Choroid plexus epithelial cell (primary cell): ENCODE measurements at regions not wholly inside any gene's neighbourhood (a gene's known extent, or its start where the extent isn't known, plus 50 kb on each side); places are given as distances from the start of the nearest gene placed in this dataset.

Experiments
- DNase-seq: peaks from one replicate; pipeline ENCODE4 v3.0.0-alpha.2; 2010; ENCODE audit warnings: low read depth
- H3K4me3 ChIP-seq: 2 replicates; pipeline ENCODE4 v1.5.1; 2011; ENCODE audit warnings: low read depth, mild to moderate bottlenecking, control low read depth, low read length, moderate library complexity
- TF ChIP-seq, protein P1 (sequence below): conservative IDR thresholded peaks from 2 replicates; pipeline ENCODE4 v1.5.1; 2011; ENCODE audit warnings: low read depth, mild to moderate bottlenecking, control low read depth, inconsistent platforms, low read length, moderate library complexity

DNA sequence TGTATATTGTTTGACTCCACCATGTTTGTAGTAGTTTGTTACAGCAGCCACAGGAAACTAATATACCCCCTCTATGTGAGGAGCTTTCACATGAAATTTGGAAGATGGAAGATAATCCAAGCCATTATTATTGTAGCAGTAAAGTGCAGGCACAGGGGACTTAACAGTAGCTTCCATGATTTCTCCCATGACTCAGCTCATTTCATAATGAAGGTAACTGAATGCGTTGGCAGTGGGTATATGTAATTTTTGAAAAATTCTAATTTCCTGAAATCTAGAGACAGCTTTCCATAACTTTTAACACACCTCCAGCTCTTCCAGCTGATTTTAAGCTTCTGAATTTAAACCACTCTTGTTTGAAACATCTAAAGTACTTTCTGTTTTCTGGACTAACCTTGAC is 181.2 kb downstream of the NR4A2 start:
- TF ChIP-seq, protein P1, sequence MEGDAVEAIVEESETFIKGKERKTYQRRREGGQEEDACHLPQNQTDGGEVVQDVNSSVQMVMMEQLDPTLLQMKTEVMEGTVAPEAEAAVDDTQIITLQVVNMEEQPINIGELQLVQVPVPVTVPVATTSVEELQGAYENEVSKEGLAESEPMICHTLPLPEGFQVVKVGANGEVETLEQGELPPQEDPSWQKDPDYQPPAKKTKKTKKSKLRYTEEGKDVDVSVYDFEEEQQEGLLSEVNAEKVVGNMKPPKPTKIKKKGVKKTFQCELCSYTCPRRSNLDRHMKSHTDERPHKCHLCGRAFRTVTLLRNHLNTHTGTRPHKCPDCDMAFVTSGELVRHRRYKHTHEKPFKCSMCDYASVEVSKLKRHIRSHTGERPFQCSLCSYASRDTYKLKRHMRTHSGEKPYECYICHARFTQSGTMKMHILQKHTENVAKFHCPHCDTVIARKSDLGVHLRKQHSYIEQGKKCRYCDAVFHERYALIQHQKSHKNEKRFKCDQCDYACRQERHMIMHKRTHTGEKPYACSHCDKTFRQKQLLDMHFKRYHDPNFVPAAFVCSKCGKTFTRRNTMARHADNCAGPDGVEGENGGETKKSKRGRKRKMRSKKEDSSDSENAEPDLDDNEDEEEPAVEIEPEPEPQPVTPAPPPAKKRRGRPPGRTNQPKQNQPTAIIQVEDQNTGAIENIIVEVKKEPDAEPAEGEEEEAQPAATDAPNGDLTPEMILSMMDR = no peak
- no peak overlapping the region for H3K4me3 ChIP-seq
- no peak for DNase-seq

DNA sequence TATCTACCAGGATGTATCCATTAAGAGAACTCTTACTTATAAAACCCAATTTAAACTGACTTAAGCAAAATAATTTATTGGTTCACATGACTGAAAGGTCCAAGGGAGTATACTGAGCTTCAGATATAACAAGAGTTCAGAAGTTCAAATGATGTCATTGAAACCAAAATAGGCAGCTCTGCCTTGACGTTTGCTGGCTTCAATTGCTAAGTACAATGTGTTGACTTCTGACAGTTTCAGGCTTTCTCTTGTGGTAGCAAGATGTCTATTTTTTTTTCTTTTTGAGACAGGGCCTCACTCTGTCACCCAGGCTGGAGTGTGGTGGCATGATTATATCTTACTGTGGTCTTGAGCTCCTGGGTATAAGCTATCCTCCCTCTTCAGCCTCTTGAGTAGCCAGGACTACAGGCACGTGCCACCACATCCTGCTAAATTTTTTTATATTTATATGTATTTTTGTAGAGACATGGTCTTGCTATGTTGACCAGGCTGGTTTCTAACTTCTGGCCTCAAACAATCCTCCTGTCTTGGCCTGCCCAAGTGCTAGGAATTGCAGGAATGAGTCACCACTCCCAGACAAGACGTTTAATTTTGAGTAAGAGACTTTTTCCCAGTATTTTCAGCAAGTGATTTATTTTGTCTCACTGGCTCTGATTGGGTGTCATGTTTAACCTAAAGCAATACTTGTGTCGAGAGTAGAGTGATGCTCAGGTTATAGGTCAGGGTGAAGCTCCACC is 184.8 kb downstream of the NR4A2 start:
- DNase-seq = no peak
- TF ChIP-seq, protein P1 = no peak
- H3K4me3 ChIP-seq = no peak overlapping the region

DNA sequence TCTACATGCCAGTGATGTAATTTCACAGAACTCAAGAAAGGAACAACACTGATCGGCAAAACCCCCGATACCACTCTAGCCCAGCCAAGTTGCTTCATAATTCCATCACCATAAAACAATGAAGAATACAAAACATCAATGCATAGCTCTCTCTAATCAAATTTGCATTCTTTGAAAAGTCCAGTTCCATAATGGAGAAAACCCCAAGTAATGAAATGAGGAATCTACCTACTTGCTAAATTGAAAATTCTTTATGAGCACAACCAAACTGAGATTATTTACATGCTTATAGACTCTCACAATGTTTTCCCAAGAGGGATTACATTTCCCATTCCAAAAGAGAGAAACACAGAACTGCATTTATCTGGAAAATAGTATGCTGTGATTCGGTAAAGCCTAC is 186.5 kb downstream of the NR4A2 start:
- DNase-seq = no peak
- TF ChIP-seq, protein P1 = no peak
- no peak overlapping the region for H3K4me3 ChIP-seq

DNA sequence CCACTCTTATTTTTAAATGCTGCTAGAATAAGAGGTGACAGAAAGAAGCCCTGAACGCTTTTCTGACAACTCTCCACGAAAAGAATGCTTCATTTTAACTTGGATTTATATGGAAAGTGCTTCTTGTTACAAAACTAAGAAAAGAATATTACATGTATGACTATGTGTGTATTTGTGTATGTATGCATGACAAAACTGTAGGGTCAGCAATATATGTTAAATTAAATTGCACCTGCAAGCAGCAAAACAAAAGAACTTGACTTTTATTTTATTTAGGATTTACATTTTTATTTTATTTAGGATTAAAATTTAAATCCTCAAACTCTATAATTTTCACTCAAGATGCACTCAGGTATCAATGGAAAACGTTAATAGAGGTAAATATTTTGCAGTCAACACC is 187.1 kb downstream of the NR4A2 start:
- TF ChIP-seq, protein P1 = no peak

DNA sequence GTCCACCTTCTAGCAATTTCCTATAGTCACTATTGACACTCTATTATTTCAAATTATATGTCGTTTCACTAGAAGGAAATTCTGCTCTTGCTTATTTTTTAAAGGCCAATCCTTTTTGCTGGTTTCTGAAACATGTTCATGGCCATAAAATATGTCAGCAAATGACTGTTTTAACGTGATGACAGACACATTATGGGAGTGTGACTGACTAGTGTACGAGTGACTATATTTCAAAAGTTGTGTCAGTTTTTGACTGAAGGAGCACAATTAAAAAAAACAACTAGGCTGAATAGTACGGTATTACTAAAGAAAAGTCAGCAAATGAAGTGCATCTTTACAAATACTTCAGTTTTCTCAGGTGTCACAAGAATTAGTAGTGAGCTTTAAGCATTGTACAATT is 196.0 kb downstream of the NR4A2 start:
- TF ChIP-seq, protein P1 = no peak
- H3K4me3 ChIP-seq = no peak overlapping the region
- no peak for DNase-seq

More for the DNA sequence above, 187.1 kb downstream of the NR4A2 start:
- no peak overlapping the region for H3K4me3 ChIP-seq
- DNase-seq = no peak

DNA sequence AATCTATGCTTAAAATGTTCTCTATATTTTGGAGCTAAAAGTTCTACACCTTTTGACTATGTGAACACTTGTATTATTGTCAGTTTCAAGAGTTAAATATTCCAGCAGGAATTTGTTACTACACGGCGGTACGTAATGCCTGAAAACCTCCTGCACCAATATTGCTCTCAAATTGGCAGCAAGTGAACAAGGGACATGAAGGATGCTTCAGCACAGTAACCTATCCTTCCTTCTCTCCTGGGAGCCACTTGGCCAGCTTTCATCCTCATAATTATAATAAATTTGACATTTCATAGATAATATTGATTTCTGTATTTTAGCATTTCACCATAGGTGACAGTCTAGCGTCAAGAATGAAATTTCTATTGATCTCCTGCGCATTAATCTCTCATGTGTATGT is 197.6 kb downstream of the NR4A2 start:
- no peak overlapping the region for H3K4me3 ChIP-seq
- TF ChIP-seq, protein P1 = no peak
- no peak for DNase-seq

DNA sequence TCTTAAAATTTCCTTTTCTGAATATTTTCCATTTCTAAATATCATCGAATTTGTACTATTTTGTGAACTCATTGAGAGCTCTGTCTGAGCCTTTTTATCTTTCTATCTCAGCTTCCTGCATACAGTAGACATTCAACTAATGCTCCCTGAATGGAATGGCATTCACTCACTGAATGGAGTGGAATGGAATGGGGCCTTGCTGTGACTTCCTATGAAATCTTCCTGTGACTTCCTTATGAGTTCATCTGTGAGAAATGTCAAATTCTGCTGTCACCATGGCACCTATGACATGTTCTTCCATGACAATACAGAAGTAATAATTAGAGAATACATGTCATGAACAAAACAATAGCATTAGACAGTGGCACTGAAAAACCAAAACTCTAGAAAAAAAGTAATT is 199.6 kb downstream of the NR4A2 start:
- H3K4me3 ChIP-seq = no peak overlapping the region
- no peak for DNase-seq
- TF ChIP-seq, protein P1 = no peak
